ENCODE measurements at regions not wholly inside any gene's neighbourhood (a gene's known extent, or its start where the extent isn't known, plus 50 kb on each side); places are given as distances from the start of the nearest gene placed in this dataset.
"Not testable (repeated sequence)": the region's sequence is repeated elsewhere in the genome, so short reads cannot be mapped to it uniquely, and the experiment has no call there.

- DNase-seq, result no peak
Observed at GRCh38 chr13:81916461-81916860, 1575.5 kb upstream of the SPRY2 start.

- DNase-seq, result no peak
Observed at GRCh38 chr13:81907787-81908372, 1567.0 kb upstream of the SPRY2 start.

- DNase-seq, result no peak
Observed at GRCh38 chr13:81888855-81889254, 1547.9 kb upstream of the SPRY2 start.

GRCh38 chr13:81874681-81875661 lies 1534.0 kb upstream of the SPRY2 start:
- DNase-seq, result no peak

- DNase-seq, result no peak
Observed at GRCh38 chr13:81874253-81874652, 1533.3 kb upstream of the SPRY2 start.

GRCh38 chr13:81872581-81872980 lies 1531.7 kb upstream of the SPRY2 start:
- no peak for DNase-seq

GRCh38 chr13:81871751-81872325 lies 1530.9 kb upstream of the SPRY2 start:
- DNase-seq, result not testable (repeated sequence)

- DNase-seq, result no peak
Observed at GRCh38 chr13:81848291-81848690, 1507.4 kb upstream of the SPRY2 start.

- DNase-seq, result no peak
Observed at GRCh38 chr13:81846771-81847170, 1505.8 kb upstream of the SPRY2 start.

- no peak for DNase-seq
Observed at GRCh38 chr13:81821259-81821658, 1480.3 kb upstream of the SPRY2 start.

- DNase-seq, result no peak
Observed at GRCh38 chr13:81800433-81800832, 1459.5 kb upstream of the SPRY2 start.

- no peak for DNase-seq
Observed at GRCh38 chr13:81795710-81796109, 1454.8 kb upstream of the SPRY2 start.

- DNase-seq, result no peak
Observed at GRCh38 chr13:81791641-81792040, 1450.7 kb upstream of the SPRY2 start.

- DNase-seq, result no peak
Observed at GRCh38 chr13:81781471-81781870, 1440.5 kb upstream of the SPRY2 start.

GRCh38 chr13:81779876-81780275 lies 1439.0 kb upstream of the SPRY2 start:
- no peak for DNase-seq

GRCh38 chr13:81778350-81778749 lies 1437.4 kb upstream of the SPRY2 start:
- DNase-seq, result no peak

- no peak for DNase-seq
Observed at GRCh38 chr13:81773263-81773662, 1432.3 kb upstream of the SPRY2 start.

GRCh38 chr13:81771951-81772350 lies 1431.0 kb upstream of the SPRY2 start:
- no peak for DNase-seq

GRCh38 chr13:81770868-81771505 lies 1430.1 kb upstream of the SPRY2 start:
- no peak for DNase-seq

GRCh38 chr13:81762449-81762848 lies 1421.5 kb upstream of the SPRY2 start:
- no peak for DNase-seq

- DNase-seq, result no peak
Observed at GRCh38 chr13:81760316-81760715, 1419.4 kb upstream of the SPRY2 start.

GRCh38 chr13:81757348-81757970 lies 1416.5 kb upstream of the SPRY2 start:
- DNase-seq, result no peak

GRCh38 chr13:81745391-81745790 lies 1404.5 kb upstream of the SPRY2 start:
- DNase-seq, result no peak
